ENCODE measurements at regions not wholly inside any gene's neighbourhood (a gene's known extent, or its start where the extent isn't known, plus 50 kb on each side); places are given as distances from the start of the nearest gene placed in this dataset.

DNA sequence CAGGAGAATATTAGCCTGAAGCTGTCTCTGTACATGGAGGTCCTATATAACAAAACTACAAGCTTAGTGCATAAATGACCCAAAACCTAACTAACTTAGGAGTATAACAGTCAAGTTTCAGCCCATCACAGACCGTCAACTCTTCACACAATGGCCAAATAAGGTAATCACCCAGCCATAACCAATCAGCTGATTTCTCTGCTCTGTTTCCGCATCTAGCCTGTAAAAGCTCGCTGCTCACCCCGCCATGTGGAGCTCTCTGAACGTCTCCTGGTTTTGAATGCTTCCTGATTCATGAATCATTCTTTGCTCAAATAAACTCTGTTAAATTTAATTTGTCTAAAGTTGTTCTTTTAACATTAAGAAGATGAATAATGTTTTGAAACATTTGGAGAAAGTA lies 593.6 kb downstream of the TMX3 start:
- no peak for TF ChIP-seq YY1 (IDR thresholded peaks at IDR 0.05)
- TF ChIP-seq, protein P1, sequence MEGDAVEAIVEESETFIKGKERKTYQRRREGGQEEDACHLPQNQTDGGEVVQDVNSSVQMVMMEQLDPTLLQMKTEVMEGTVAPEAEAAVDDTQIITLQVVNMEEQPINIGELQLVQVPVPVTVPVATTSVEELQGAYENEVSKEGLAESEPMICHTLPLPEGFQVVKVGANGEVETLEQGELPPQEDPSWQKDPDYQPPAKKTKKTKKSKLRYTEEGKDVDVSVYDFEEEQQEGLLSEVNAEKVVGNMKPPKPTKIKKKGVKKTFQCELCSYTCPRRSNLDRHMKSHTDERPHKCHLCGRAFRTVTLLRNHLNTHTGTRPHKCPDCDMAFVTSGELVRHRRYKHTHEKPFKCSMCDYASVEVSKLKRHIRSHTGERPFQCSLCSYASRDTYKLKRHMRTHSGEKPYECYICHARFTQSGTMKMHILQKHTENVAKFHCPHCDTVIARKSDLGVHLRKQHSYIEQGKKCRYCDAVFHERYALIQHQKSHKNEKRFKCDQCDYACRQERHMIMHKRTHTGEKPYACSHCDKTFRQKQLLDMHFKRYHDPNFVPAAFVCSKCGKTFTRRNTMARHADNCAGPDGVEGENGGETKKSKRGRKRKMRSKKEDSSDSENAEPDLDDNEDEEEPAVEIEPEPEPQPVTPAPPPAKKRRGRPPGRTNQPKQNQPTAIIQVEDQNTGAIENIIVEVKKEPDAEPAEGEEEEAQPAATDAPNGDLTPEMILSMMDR (IDR thresholded peaks at IDR 0.05; ENCODE audit: low read depth, low read length, missing input control), result no peak
- TF ChIP-seq EGR1 (IDR thresholded peaks at IDR 0.05; ENCODE audit: low read depth in 2 of 2), result no peak
- no peak for TF ChIP-seq RAD21 (IDR thresholded peaks at IDR 0.05)
- TF ChIP-seq JUND (IDR thresholded peaks at IDR 0.05), result no peak

Data from liver (tissue), 3 donors.